Natural killer cell (primary cell): ENCODE measurements at regions not wholly inside any gene's neighbourhood (a gene's known extent, or its start where the extent isn't known, plus 50 kb on each side); places are given as distances from the start of the nearest gene placed in this dataset.

Source experiments
- ATAC-seq, 3 donors: fragments of 150-1000 bp in 2 of 3; fragments of 200-7000 bp in 1 of 3; cut with Tn5 transposase; 1 replicate in 1 of 3; 2 replicates in 2 of 3; pipeline ENCODE4 v1.10.0; 2021; ENCODE audit warnings: mild to moderate bottlenecking in 2 of 3, moderate library complexity in 2 of 3
- DNase-seq, 2 donors: peaks; one replicate each; pipeline versions ENCODE4 v3.0.0 to v3.0.0-alpha.2; 2013 to 2021; ENCODE audit warnings: mixed read lengths in 1 of 2
- H3K27ac ChIP-seq: one replicate; pipeline ENCODE4 v1.5.1; 2013; ENCODE audit warnings: mild to moderate bottlenecking, low read length
- H3K27me3 ChIP-seq: one replicate; pipeline ENCODE4 v1.6.1; 2013; ENCODE audit warnings: low read length; ENCODE audit not compliant: control insufficient read depth, insufficient read depth
- H3K36me3 ChIP-seq: one replicate; pipeline ENCODE4 v1.6.1; 2013; ENCODE audit warnings: low read length; ENCODE audit not compliant: control insufficient read depth, insufficient read depth
- H3K4me1 ChIP-seq: one replicate; pipeline ENCODE4 v1.6.1; 2013; ENCODE audit warnings: low read length; ENCODE audit not compliant: control insufficient read depth, insufficient read depth
- H3K4me3 ChIP-seq: one replicate; pipeline ENCODE4 v1.5.1; 2013; ENCODE audit warnings: low read length
- H3K9me3 ChIP-seq: one replicate; pipeline ENCODE4 v1.6.1; 2013; ENCODE audit warnings: low read length; ENCODE audit not compliant: control insufficient read depth, insufficient read depth
- H3K27ac Mint-ChIP-seq, 2 donors: one replicate each; pipeline ENCODE4 v1.8.0; 2022; ENCODE audit warnings: mild to moderate bottlenecking in 2 of 2, mixed read lengths in 2 of 2, moderate library complexity in 1 of 2
- H3K27me3 Mint-ChIP-seq, 2 donors: one replicate each; pipeline ENCODE4 v1.8.0; 2022; ENCODE audit warnings: low read depth in 2 of 2, mixed read lengths in 2 of 2
- H3K36me3 Mint-ChIP-seq: one replicate; pipeline ENCODE4 v1.8.0; 2022; ENCODE audit warnings: mixed read lengths
- H3K4me1 Mint-ChIP-seq, 2 donors: one replicate each; pipeline ENCODE4 v1.8.0; 2022; ENCODE audit warnings: mixed read lengths in 2 of 2
- H3K4me3 Mint-ChIP-seq: one replicate; pipeline ENCODE4 v1.8.0; 2022; ENCODE audit warnings: mild to moderate bottlenecking, moderate library complexity, mixed read lengths
- H3K9me3 Mint-ChIP-seq, 2 donors: one replicate each; pipeline ENCODE4 v1.8.0; 2022; ENCODE audit warnings: mixed read lengths in 2 of 2
- CTCF ChIP-seq: fragments of 200-600 bp; IDR thresholded peaks from one replicate; pipeline ENCODE4 v1.8.0; 2022; ENCODE audit warnings: antibody characterized with exemption
- WGBS: methylation state at CpG from one replicate; pipeline ENCODE4 v1.1.7; 2013; ENCODE audit warnings: missing lambda C conversion rate; ENCODE audit not compliant: insufficient coverage; 5-methylcytosine and 5-hydroxymethylcytosine counted together
- intact Hi-C: fragments of 100-400 bp; cut with micrococcal nuclease; formaldehyde crosslinking; loops from one replicate; pipeline ENCODE4 v1.14.2; 2022

- Histone ChIP-seq H3K9me3 (no peaks in the 10 kb centered on the region), H3K27me3 (no peaks in the 10 kb centered on the region), H3K4me1 (peaks cover 44% of the 10 kb centered on the region), H3K27ac (peak overlapping the region; percentile 75), H3K4me3 (no peak overlapping the region), H3K36me3 (no peaks in the 10 kb centered on the region)
- WGBS, result 54% methylated on average over 6 of the region's 6 CpGs
- Mint-ChIP-seq H3K4me1 (peaks cover 37 to 42% of the 10 kb centered on the region in 2 donors), H3K27me3 (no peaks in the 10 kb centered on the region), H3K36me3 (no peaks in the 10 kb centered on the region), H3K9me3 (no peaks in the 10 kb centered on the region), H3K4me3 (peak overlapping the region; percentile 21), H3K27ac (peak overlapping the region; percentile 88 to 89)
- intact Hi-C loops, result loop anchor here (5.0 kb wide), 1 partner anchor 74 kb away; no protein-coding TSS in a partner anchor
- TF ChIP-seq CTCF, result no peak
- ATAC-seq (peak; percentile 27 to 66 (median 66)), DNase-seq (peak in 1 of 2 donors; percentile 49)
Measured at GRCh38 chr10:33126742-33127141, 168.7 kb upstream of the ITGB1 start.

- Mint-ChIP-seq H3K4me1 (peaks cover 42 to 45% of the 10 kb centered on the region in 2 donors), H3K4me3 (peak overlapping the region; percentile 26), H3K36me3 (no peaks in the 10 kb centered on the region), H3K27ac (peak overlapping the region; percentile 88 to 89), H3K27me3 (no peaks in the 10 kb centered on the region), H3K9me3 (no peaks in the 10 kb centered on the region)
- H3K4me1 ChIP-seq, result peaks cover 42% of the 10 kb centered on the region
- peak overlapping the region; percentile 75 for H3K27ac ChIP-seq
- no peak for TF ChIP-seq CTCF
- no peak overlapping the region for H3K4me3 ChIP-seq
- WGBS, result 57% methylated on average over 15 of the region's 15 CpGs
- DNase-seq, result peak in 1 of 2 donors; percentile 77
- intact Hi-C loops, result loop anchor here (5.0 kb wide), 1 partner anchor 74 kb away; no protein-coding TSS in a partner anchor
- no peaks in the 10 kb centered on the region for H3K27me3 ChIP-seq
- no peaks in the 10 kb centered on the region for H3K36me3 ChIP-seq
- no peaks in the 10 kb centered on the region for H3K9me3 ChIP-seq
- peak; percentile 78 to 81 (median 81) for ATAC-seq
Measured at GRCh38 chr10:33125522-33126517, 167.8 kb upstream of the ITGB1 start.

GRCh38 chr10:33125111-33125510, 167.1 kb upstream of the ITGB1 start:
- H3K27ac ChIP-seq, result no peak overlapping the region
- Mint-ChIP-seq H3K36me3 (no peaks in the 10 kb centered on the region), H3K4me3 (peak overlapping the region; percentile 21), H3K9me3 (no peaks in the 10 kb centered on the region), H3K4me1 (peaks cover 49 to 52% of the 10 kb centered on the region in 2 donors), H3K27ac (peak overlapping the region; percentile 88 to 89), H3K27me3 (no peaks in the 10 kb centered on the region)
- H3K36me3 ChIP-seq, result no peaks in the 10 kb centered on the region
- DNase-seq (no peak), ATAC-seq (no peak)
- intact Hi-C loops, result loop anchor here (5.0 kb wide), 1 partner anchor 73 kb away; no protein-coding TSS in a partner anchor
- WGBS, result 91% methylated on average over 5 of the region's 5 CpGs
- TF ChIP-seq CTCF, result no peak
- no peaks in the 10 kb centered on the region for H3K9me3 ChIP-seq
- peaks cover 45% of the 10 kb centered on the region for H3K4me1 ChIP-seq
- H3K27me3 ChIP-seq, result no peaks in the 10 kb centered on the region
- H3K4me3 ChIP-seq, result no peak overlapping the region
